HepG2 (cell line): ENCODE measurements at regions not wholly inside any gene's neighbourhood (a gene's known extent, or its start where the extent isn't known, plus 50 kb on each side); places are given as distances from the start of the nearest gene placed in this dataset.

Source experiments
- ATAC-seq: fragments of 200-7000 bp; cut with Tn5 transposase; 3 replicates; pipeline ENCODE4 v1.9.1; 2020; ENCODE audit warnings: mild to moderate bottlenecking, moderate library complexity
- BruUV-seq: library from RNA; stranded (reverse); fragments of 400-500 nt; replicated peaks from 2 replicates; lab custom pipeline; 2021; lab: Mats Ljungman, UMichigan
- CTCF ChIA-PET: fragments of 300-600 bp; formaldehyde crosslinking; extraction: SDS; loops from one replicate; lab custom pipeline; 2021; ENCODE audit warnings: low total read pairs, inconsistent platforms, low intra/inter-chr PET ratio; lab: Yijun Ruan, JAX
- POLR2A ChIA-PET: fragments of 350-600 bp; sonication (Branson Sonifier 250); formaldehyde crosslinking; loops from one replicate; lab custom pipeline; 2020; ENCODE audit warnings: antibody characterized with exemption, inconsistent platforms; lab: Yijun Ruan, JAX
- DNase-seq: peaks from one replicate; pipeline ENCODE4 v3.0.0-alpha.2; 2015; ENCODE audit warnings: low spot score
- FAIRE-seq: peaks from 3 replicates; lab custom pipeline; 2011; peaks lifted over from hg19 to GRCh38; lab: Jason Lieb, UNC
- H2AFZ ChIP-seq: one replicate; pipeline ENCODE4 v1.6.1; 2011; ENCODE audit warnings: low read length, inconsistent platforms
- H3K27ac ChIP-seq: fragments of 300-600 bp; 3 replicates; pipeline ENCODE4 v1.8.0; 2011; ENCODE audit warnings: mixed run types, mild to moderate bottlenecking, mixed read lengths, low read length, inconsistent platforms; ENCODE audit not compliant: insufficient read depth; ENCODE audit errors: extremely low read length
- H3K27me3 ChIP-seq, 2 experiments: fragments of 200-600 bp in 1 of 2; 2 replicates in 1 of 2; 3 replicates in 1 of 2; pipeline versions ENCODE4 v1.6.0 to v1.8.0; 2011; ENCODE audit warnings: low read length in 2 of 2, mild to moderate bottlenecking in 2 of 2, moderate library complexity in 2 of 2, inconsistent platforms in 1 of 2; ENCODE audit not compliant: insufficient read depth in 2 of 2, control insufficient read depth in 1 of 2
- H3K36me3 ChIP-seq, 2 experiments: fragments of 200-600 bp in 1 of 2; replicated peaks in 1 of 2; 2 replicates in 1 of 2; 3 replicates in 1 of 2; pipeline versions ENCODE4 v1.5.1 to v1.8.0; 2011; ENCODE audit warnings: low read length in 2 of 2, inconsistent platforms in 1 of 2; ENCODE audit not compliant: insufficient read depth in 2 of 2, control insufficient read depth in 1 of 2
- H3K4me1 ChIP-seq: 2 replicates; pipeline ENCODE4 v1.5.1; 2012; ENCODE audit warnings: low read length, inconsistent platforms; ENCODE audit not compliant: insufficient read depth
- H3K4me2 ChIP-seq: 2 replicates; pipeline ENCODE4 v1.6.0; 2011; ENCODE audit warnings: low read depth, low read length, inconsistent platforms
- H3K4me3 ChIP-seq, 3 experiments: fragments of 200-600 bp in 1 of 3; sonication (generic), shearing (Covaris generic) in 1 of 3; replicated peaks in 1 of 3; 2 replicates each; pipeline ENCODE4 v1.5.1; 2011 to 2016; ENCODE audit warnings: low read length in 3 of 3, inconsistent platforms in 2 of 3, low read depth in 2 of 3, mild to moderate bottlenecking in 2 of 3, control low read depth in 1 of 3, mixed read lengths in 1 of 3; ENCODE audit not compliant: insufficient read depth in 1 of 3
- H3K79me2 ChIP-seq: one replicate; pipeline ENCODE4 v1.6.1; 2011; ENCODE audit warnings: low read length, inconsistent platforms; ENCODE audit not compliant: insufficient read depth
- H3K9ac ChIP-seq: 2 replicates; pipeline ENCODE4 v1.6.0; 2011; ENCODE audit warnings: mild to moderate bottlenecking, low read depth, low read length, inconsistent platforms; ENCODE audit not compliant: insufficient read depth
- H3K9me3 ChIP-seq: 2 replicates; pipeline ENCODE4 v1.5.1; 2012; ENCODE audit warnings: mild to moderate bottlenecking, low read length
- H4K20me1 ChIP-seq: 2 replicates; pipeline ENCODE4 v1.6.0; 2011; ENCODE audit warnings: inconsistent platforms, mild to moderate bottlenecking, low read length, moderate library complexity; ENCODE audit not compliant: insufficient read depth
- ADNP ChIP-seq: sonication (generic); formaldehyde crosslinking; IDR thresholded peaks from 2 replicates; pipeline ENCODE4 v1.4.0; 2020; ENCODE audit warnings: missing genetic modification reagents
- ARNTL ChIP-seq: sonication (generic); formaldehyde crosslinking; IDR thresholded peaks from 2 replicates; pipeline ENCODE4 v1.4.0; 2020; ENCODE audit warnings: mild to moderate bottlenecking, missing genetic modification reagents
- GZF1 ChIP-seq: sonication (generic); formaldehyde crosslinking; IDR thresholded peaks from 2 replicates; pipeline ENCODE4 v1.5.1; 2020; ENCODE audit warnings: mild to moderate bottlenecking, missing genetic modification reagents
- HCFC1 ChIP-seq: fragments of 150-350 bp; IDR thresholded peaks from 2 replicates; pipeline ENCODE4 v1.6.1; 2014; ENCODE audit warnings: low read depth, low read length
- HINFP ChIP-seq: sonication (generic); formaldehyde crosslinking; IDR thresholded peaks from 2 replicates; pipeline ENCODE4 v1.4.0; 2020; ENCODE audit warnings: low read depth, mild to moderate bottlenecking, missing genetic modification reagents
- HIVEP1 ChIP-seq: sonication (generic); formaldehyde crosslinking; IDR thresholded peaks from 2 replicates; pipeline ENCODE4 v1.4.0; 2020; ENCODE audit warnings: mild to moderate bottlenecking, missing genetic modification reagents
- IKZF1 ChIP-seq: fragments of 450-650 bp; IDR thresholded peaks from 2 replicates; pipeline ENCODE4 v1.7.1; 2016
- KDM5B ChIP-seq: sonication (generic); formaldehyde crosslinking; IDR thresholded peaks from 2 replicates; pipeline ENCODE4 v1.4.0; 2020; ENCODE audit warnings: missing genetic modification reagents, mild to moderate bottlenecking, borderline replicate concordance
- KLF6 ChIP-seq: IDR thresholded peaks from 2 replicates; pipeline ENCODE4 v1.8.0; 2016; ENCODE audit warnings: missing biosample characterization, missing genetic modification reagents
- MLLT10 ChIP-seq: sonication (generic); formaldehyde crosslinking; IDR thresholded peaks from 2 replicates; pipeline ENCODE4 v1.4.0; 2020; ENCODE audit warnings: missing genetic modification reagents
- MYNN ChIP-seq: sonication (generic); formaldehyde crosslinking; IDR thresholded peaks from 2 replicates; pipeline ENCODE4 v1.4.0; 2020; ENCODE audit warnings: mild to moderate bottlenecking, low read depth, missing genetic modification reagents
- SIX4 ChIP-seq: sonication (generic); formaldehyde crosslinking; IDR thresholded peaks from 2 replicates; pipeline ENCODE4 v1.4.0; 2020; ENCODE audit warnings: missing genetic modification reagents
- SP140L ChIP-seq: sonication (generic); formaldehyde crosslinking; IDR thresholded peaks from 2 replicates; pipeline ENCODE4 v1.4.0; 2020; ENCODE audit warnings: missing genetic modification reagents, borderline replicate concordance
- TP53 ChIP-seq: sonication (generic); formaldehyde crosslinking; conservative IDR thresholded peaks from 2 replicates; pipeline ENCODE4 v1.4.0; 2020; ENCODE audit warnings: missing genetic modification reagents
- ZNF224 ChIP-seq: sonication (generic); formaldehyde crosslinking; IDR thresholded peaks from 2 replicates; pipeline ENCODE4 v1.5.0; 2020; ENCODE audit warnings: mild to moderate bottlenecking, missing genetic modification reagents
- ZNF644 ChIP-seq: IDR thresholded peaks from 2 replicates; pipeline ENCODE4 v1.6.1; 2016; ENCODE audit warnings: low read depth
- WGBS: methylation state at CpG from one replicate; pipeline ENCODE4 v1.1.6; 2017; ENCODE audit warnings: low lambda C conversion rate; 5-methylcytosine and 5-hydroxymethylcytosine counted together
- in situ Hi-C: cut with HindIII; loops from 2 replicates; pipeline ENCODE4 v1.10.0; 2017; ENCODE audit warnings: low pct_unique_long_range_greater_than_20kb; ENCODE audit not compliant: extremely low pct_ligation_motif_present
- intact Hi-C: fragments of 100-400 bp; cut with micrococcal nuclease; formaldehyde crosslinking; loops from one replicate; pipeline ENCODE4 v1.10.0; 2022; ENCODE audit not compliant: unreplicated experiment
- TF ChIP-seq, protein P1 (sequence below): sonication (generic); formaldehyde crosslinking; IDR thresholded peaks from 2 replicates; pipeline ENCODE4 v1.5.1; 2020; ENCODE audit warnings: mild to moderate bottlenecking, missing genetic modification reagents, moderate library complexity

DNA sequence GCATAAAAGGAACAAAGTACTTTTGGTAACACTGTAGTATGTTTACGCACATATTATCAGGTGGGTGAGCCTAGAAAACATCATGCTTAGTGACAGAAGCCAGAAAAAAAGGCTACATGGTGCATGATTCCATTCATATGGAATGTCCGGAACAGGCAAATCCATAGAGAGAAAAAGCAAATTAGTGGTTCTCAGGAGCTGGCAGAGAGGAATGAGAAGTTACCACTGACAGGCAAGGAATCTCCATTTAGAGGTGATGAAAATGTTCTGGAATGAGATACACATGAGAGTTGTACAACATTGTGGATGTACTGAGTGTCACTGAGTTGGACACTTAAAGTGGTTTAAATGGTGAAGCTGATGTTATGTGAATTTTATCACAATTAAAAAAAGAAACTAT lies 976.9 kb downstream of the NLGN4Y start:
- DNase-seq (no peak), FAIRE-seq (no peak)
- no peak overlapping the region for H2AFZ ChIP-seq
- H3K27ac ChIP-seq: no peak overlapping the region
- no TSS peak for BruUV-seq
- 54% methylated on average over 2 of the region's 2 CpGs for WGBS
- TF ChIP-seq KLF6 (CRISPR knock-in tag) (no peak), ZNF224 (no peak), ARNTL (CRISPR knock-in tag) (no peak)
- TF ChIP-seq, all 625 proteins: peak for 0
- H3K4me2 ChIP-seq: no peak overlapping the region
- no peak overlapping the region for H3K4me3 ChIP-seq
- no peak for ATAC-seq
- in situ Hi-C loops (no loop called here), intact Hi-C loops (no loop called here)
- no peaks in the 10 kb centered on the region for H4K20me1 ChIP-seq
- H3K27me3 ChIP-seq: no peaks in the 10 kb centered on the region
- H3K4me1 ChIP-seq: no peaks in the 10 kb centered on the region
- H3K36me3 ChIP-seq: no peaks in the 10 kb centered on the region
- no peaks in the 10 kb centered on the region for H3K79me2 ChIP-seq
- CTCF ChIA-PET: no interaction called here
- H3K9me3 ChIP-seq: no peaks in the 10 kb centered on the region
- POLR2A ChIA-PET: no interaction called here
- H3K9ac ChIP-seq: no peak overlapping the region

- Histone ChIP-seq H3K36me3 (no peaks in the 10 kb centered on the region), H2AFZ (no peak overlapping the region), H3K4me2 (no peak overlapping the region), H3K9ac (no peak overlapping the region), H3K9me3 (no peaks in the 10 kb centered on the region), H3K4me1 (no peaks in the 10 kb centered on the region), H4K20me1 (no peaks in the 10 kb centered on the region), H3K79me2 (no peaks in the 10 kb centered on the region), H3K4me3 (no peak overlapping the region), H3K27me3 (no peaks in the 10 kb centered on the region), H3K27ac (no peak overlapping the region)
- FAIRE-seq (no peak), ATAC-seq (no peak), DNase-seq (no peak)
- ChIA-PET CTCF (no interaction called here), POLR2A (no interaction called here)
- in situ Hi-C loops: no loop called here
- 8% methylated on average over 2 of the region's 2 CpGs for WGBS
- BruUV-seq: no TSS peak
- intact Hi-C loops: no loop called here
- no peak for TF ChIP-seq TP53 (CRISPR knock-in tag)
- TF ChIP-seq SP140L (CRISPR knock-in tag): no peak
- TF ChIP-seq, protein P1, sequence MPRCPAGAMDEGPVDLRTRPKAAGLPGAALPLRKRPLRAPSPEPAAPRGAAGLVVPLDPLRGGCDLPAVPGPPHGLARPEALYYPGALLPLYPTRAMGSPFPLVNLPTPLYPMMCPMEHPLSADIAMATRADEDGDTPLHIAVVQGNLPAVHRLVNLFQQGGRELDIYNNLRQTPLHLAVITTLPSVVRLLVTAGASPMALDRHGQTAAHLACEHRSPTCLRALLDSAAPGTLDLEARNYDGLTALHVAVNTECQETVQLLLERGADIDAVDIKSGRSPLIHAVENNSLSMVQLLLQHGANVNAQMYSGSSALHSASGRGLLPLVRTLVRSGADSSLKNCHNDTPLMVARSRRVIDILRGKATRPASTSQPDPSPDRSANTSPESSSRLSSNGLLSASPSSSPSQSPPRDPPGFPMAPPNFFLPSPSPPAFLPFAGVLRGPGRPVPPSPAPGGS (CRISPR knock-in tag): no peak
- TF ChIP-seq KDM5B (CRISPR knock-in tag): no peak
- TF ChIP-seq HINFP (CRISPR knock-in tag): no peak
- no peak for TF ChIP-seq SIX4
- no peak for TF ChIP-seq MLLT10
- no peak for TF ChIP-seq HCFC1
- no peak for TF ChIP-seq HIVEP1 (CRISPR knock-in tag)
- TF ChIP-seq GZF1 (CRISPR knock-in tag): no peak
- TF ChIP-seq MYNN (CRISPR knock-in tag): no peak
- no peak for TF ChIP-seq IKZF1
- no peak for TF ChIP-seq ADNP (CRISPR knock-in tag)
- no peak for TF ChIP-seq ZNF644 (CRISPR knock-in tag)
Measured at GRCh38 chrY:15510288-15510687, 986.0 kb downstream of the NLGN4Y start.
